ENCODE measurements at regions not wholly inside any gene's neighbourhood (a gene's known extent, or its start where the extent isn't known, plus 50 kb on each side); places are given as distances from the start of the nearest gene placed in this dataset.
A peak's percentile ranks its signal among the peaks of the same experiment; 100 is the strongest.

GRCh38 chr10:110382695-110383094 lies 78.0 kb upstream of the SMNDC1 start:
- Histone ChIP-seq H3K9me3 (replicated peaks) (no peaks in the 10 kb centered on the region), H3K27me3 (no peaks in the 10 kb centered on the region), H3K27ac (no peak overlapping the region), H3K36me3 (no peaks in the 10 kb centered on the region), H3K4me3 (no peak overlapping the region), H3K4me1 (no peaks in the 10 kb centered on the region)
- no peak for DNase-seq

GRCh38 chr10:110387617-110387982 lies 82.9 kb upstream of the SMNDC1 start:
- Histone ChIP-seq H3K36me3 (no peaks in the 10 kb centered on the region), H3K27me3 (peaks cover 5% of the 10 kb centered on the region; the same call in 1 of the 2 replicates), H3K4me1 (peaks cover 4% of the 10 kb centered on the region), H3K4me3 (no peak overlapping the region), H3K9me3 (replicated peaks) (no peaks in the 10 kb centered on the region), H3K27ac (no peak overlapping the region)
- no peak for DNase-seq

- Histone ChIP-seq H3K9me3 (replicated peaks) (no peaks in the 10 kb centered on the region), H3K4me3 (no peak overlapping the region), H3K4me1 (peaks cover 4% of the 10 kb centered on the region), H3K36me3 (no peaks in the 10 kb centered on the region), H3K27me3 (peaks cover 6% of the 10 kb centered on the region), H3K27ac (no peak overlapping the region)
- no peak for DNase-seq
These were observed 83.4 kb upstream of the SMNDC1 start for GRCh38 chr10:110387983-110388686.

- DNase-seq: no peak
- H3K4me1 ChIP-seq: peaks cover 4% of the 10 kb centered on the region
- H3K27me3 ChIP-seq: peaks cover 8% of the 10 kb centered on the region
- no peaks in the 10 kb centered on the region for H3K9me3 ChIP-seq (replicated peaks)
- no peaks in the 10 kb centered on the region for H3K36me3 ChIP-seq
- no peak overlapping the region for H3K4me3 ChIP-seq
- no peak overlapping the region for H3K27ac ChIP-seq
These were observed 84.0 kb upstream of the SMNDC1 start for GRCh38 chr10:110388687-110389052.

GRCh38 chr10:110389255-110389654 lies 84.5 kb upstream of the SMNDC1 start:
- no peak overlapping the region for H3K27ac ChIP-seq
- DNase-seq: no peak
- H3K4me1 ChIP-seq: peaks cover 4% of the 10 kb centered on the region
- H3K36me3 ChIP-seq: no peaks in the 10 kb centered on the region
- no peaks in the 10 kb centered on the region for H3K9me3 ChIP-seq (replicated peaks)
- peaks cover 11% of the 10 kb centered on the region for H3K27me3 ChIP-seq
- H3K4me3 ChIP-seq: no peak overlapping the region

GRCh38 chr10:110391541-110391940 lies 86.8 kb upstream of the SMNDC1 start:
- H3K27ac ChIP-seq: no peak overlapping the region
- peaks cover 11% of the 10 kb centered on the region for H3K27me3 ChIP-seq
- no peak for DNase-seq
- H3K36me3 ChIP-seq: no peaks in the 10 kb centered on the region
- peaks cover 4% of the 10 kb centered on the region for H3K4me1 ChIP-seq
- H3K9me3 ChIP-seq (replicated peaks): no peaks in the 10 kb centered on the region
- H3K4me3 ChIP-seq: no peak overlapping the region

- Histone ChIP-seq H3K4me1 (peaks cover 4% of the 10 kb centered on the region), H3K27me3 (peaks cover 11% of the 10 kb centered on the region), H3K36me3 (no peaks in the 10 kb centered on the region), H3K4me3 (no peak overlapping the region), H3K9me3 (replicated peaks) (no peaks in the 10 kb centered on the region), H3K27ac (no peak overlapping the region)
- no peak for DNase-seq
These were observed 87.4 kb upstream of the SMNDC1 start for GRCh38 chr10:110392121-110392520.

- DNase-seq: peak in 1 of 2 experiments; percentile 49
- no peaks in the 10 kb centered on the region for H3K36me3 ChIP-seq
- peaks cover 4% of the 10 kb centered on the region for H3K4me1 ChIP-seq
- H3K27me3 ChIP-seq: peaks cover 11% of the 10 kb centered on the region
- H3K4me3 ChIP-seq: no peak overlapping the region
- H3K9me3 ChIP-seq (replicated peaks): no peaks in the 10 kb centered on the region
- H3K27ac ChIP-seq: no peak overlapping the region
These were observed 88.4 kb upstream of the SMNDC1 start for GRCh38 chr10:110392868-110393740.

- no peak overlapping the region for H3K27ac ChIP-seq
- H3K9me3 ChIP-seq (replicated peaks): no peaks in the 10 kb centered on the region
- no peak for DNase-seq
- no peak overlapping the region for H3K4me3 ChIP-seq
- no peaks in the 10 kb centered on the region for H3K36me3 ChIP-seq
- peaks cover 5% of the 10 kb centered on the region for H3K4me1 ChIP-seq
- peaks cover 11% of the 10 kb centered on the region; the same call in 1 of the 2 replicates for H3K27me3 ChIP-seq
These were observed 89.1 kb upstream of the SMNDC1 start for GRCh38 chr10:110393866-110394265.

- H3K36me3 ChIP-seq: no peaks in the 10 kb centered on the region
- peaks cover 10% of the 10 kb centered on the region for H3K4me1 ChIP-seq
- peaks cover 11% of the 10 kb centered on the region; the same call in 1 of the 2 replicates for H3K27me3 ChIP-seq
- DNase-seq: no peak
- no peaks in the 10 kb centered on the region for H3K9me3 ChIP-seq (replicated peaks)
- H3K27ac ChIP-seq: no peak overlapping the region
- no peak overlapping the region for H3K4me3 ChIP-seq
These were observed 89.6 kb upstream of the SMNDC1 start for GRCh38 chr10:110394296-110394695.

GRCh38 chr10:110394898-110395297 lies 90.2 kb upstream of the SMNDC1 start:
- Histone ChIP-seq H3K9me3 (replicated peaks) (no peaks in the 10 kb centered on the region), H3K27ac (no peak overlapping the region), H3K4me3 (no peak overlapping the region), H3K36me3 (no peaks in the 10 kb centered on the region), H3K27me3 (peaks cover 11% of the 10 kb centered on the region; the same call in 1 of the 2 replicates), H3K4me1 (peaks cover 11% of the 10 kb centered on the region)
- no peak for DNase-seq

- DNase-seq: no peak
- no peaks in the 10 kb centered on the region for H3K9me3 ChIP-seq (replicated peaks)
- peaks cover 11% of the 10 kb centered on the region; the same call in 1 of the 2 replicates for H3K27me3 ChIP-seq
- no peak overlapping the region for H3K27ac ChIP-seq
- no peak overlapping the region for H3K4me3 ChIP-seq
- H3K36me3 ChIP-seq: no peaks in the 10 kb centered on the region
- H3K4me1 ChIP-seq: peaks cover 11% of the 10 kb centered on the region
These were observed 90.9 kb upstream of the SMNDC1 start for GRCh38 chr10:110395350-110396283.

GRCh38 chr10:110396284-110396651 lies 91.5 kb upstream of the SMNDC1 start:
- DNase-seq: no peak
- no peaks in the 10 kb centered on the region for H3K9me3 ChIP-seq (replicated peaks)
- peaks cover 11% of the 10 kb centered on the region for H3K4me1 ChIP-seq
- H3K27ac ChIP-seq: no peak overlapping the region
- H3K27me3 ChIP-seq: peaks cover 11% of the 10 kb centered on the region; the same call in 1 of the 2 replicates
- H3K36me3 ChIP-seq: no peaks in the 10 kb centered on the region
- no peak overlapping the region for H3K4me3 ChIP-seq

- DNase-seq: no peak
- Histone ChIP-seq H3K4me3 (no peak overlapping the region), H3K27ac (no peak overlapping the region), H3K9me3 (replicated peaks) (no peaks in the 10 kb centered on the region), H3K27me3 (peaks cover 5% of the 10 kb centered on the region; the same call in 1 of the 2 replicates), H3K4me1 (peaks cover 11% of the 10 kb centered on the region), H3K36me3 (no peaks in the 10 kb centered on the region)
These were observed 93.1 kb upstream of the SMNDC1 start for GRCh38 chr10:110397856-110398255.

Data from SJCRH30 (cell line).